ENCODE measurements at regions not wholly inside any gene's neighbourhood (a gene's known extent, or its start where the extent isn't known, plus 50 kb on each side); places are given as distances from the start of the nearest gene placed in this dataset.
A peak's percentile ranks its signal among the peaks of the same experiment; 100 is the strongest.

DNA sequence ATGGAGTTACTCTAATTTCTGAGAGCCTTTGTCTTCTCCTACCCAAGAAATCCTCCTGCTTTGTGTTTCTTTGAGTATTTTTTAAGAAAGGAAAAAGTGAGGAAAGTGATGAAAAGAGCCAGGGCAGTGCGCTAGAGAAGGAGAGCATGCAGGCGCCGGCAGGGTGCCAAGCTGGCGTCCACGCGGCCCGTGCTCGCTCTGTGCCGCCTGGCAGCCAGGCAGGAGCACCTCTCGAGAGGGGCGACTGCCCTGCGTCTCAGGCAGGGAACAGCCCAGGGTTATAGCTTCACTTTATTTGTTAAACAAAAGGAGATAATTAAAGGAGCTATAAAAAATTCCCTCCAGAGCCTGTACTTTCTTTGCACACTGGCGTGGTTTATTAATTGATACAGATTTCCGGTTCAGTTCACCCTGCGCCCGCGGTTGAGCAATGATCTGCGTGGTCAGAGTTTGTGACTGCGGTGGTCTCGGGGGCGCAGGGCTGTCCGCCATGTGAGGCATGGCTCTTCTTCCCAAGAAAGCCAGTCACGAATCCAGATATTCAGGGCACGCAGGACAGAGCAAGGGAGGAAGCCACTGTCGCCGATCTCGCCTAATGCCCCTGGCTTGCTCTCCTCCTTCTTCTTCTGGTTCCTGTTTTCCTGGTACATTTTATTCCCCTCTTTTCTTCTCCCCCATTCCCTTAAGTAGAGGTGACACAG lies 110.8 kb upstream of the PAQR3 start:
- CTCF ChIA-PET, result no interaction called here
- no peaks in the 10 kb centered on the region for H3K36me3 Mint-ChIP-seq (ENCODE audit: insufficient read depth, unreplicated experiment)
- TF ChIP-seq, protein P1, sequence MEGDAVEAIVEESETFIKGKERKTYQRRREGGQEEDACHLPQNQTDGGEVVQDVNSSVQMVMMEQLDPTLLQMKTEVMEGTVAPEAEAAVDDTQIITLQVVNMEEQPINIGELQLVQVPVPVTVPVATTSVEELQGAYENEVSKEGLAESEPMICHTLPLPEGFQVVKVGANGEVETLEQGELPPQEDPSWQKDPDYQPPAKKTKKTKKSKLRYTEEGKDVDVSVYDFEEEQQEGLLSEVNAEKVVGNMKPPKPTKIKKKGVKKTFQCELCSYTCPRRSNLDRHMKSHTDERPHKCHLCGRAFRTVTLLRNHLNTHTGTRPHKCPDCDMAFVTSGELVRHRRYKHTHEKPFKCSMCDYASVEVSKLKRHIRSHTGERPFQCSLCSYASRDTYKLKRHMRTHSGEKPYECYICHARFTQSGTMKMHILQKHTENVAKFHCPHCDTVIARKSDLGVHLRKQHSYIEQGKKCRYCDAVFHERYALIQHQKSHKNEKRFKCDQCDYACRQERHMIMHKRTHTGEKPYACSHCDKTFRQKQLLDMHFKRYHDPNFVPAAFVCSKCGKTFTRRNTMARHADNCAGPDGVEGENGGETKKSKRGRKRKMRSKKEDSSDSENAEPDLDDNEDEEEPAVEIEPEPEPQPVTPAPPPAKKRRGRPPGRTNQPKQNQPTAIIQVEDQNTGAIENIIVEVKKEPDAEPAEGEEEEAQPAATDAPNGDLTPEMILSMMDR (IDR thresholded peaks at IDR 0.05; ENCODE audit: unreplicated experiment), result no peak
- H3K4me3 Mint-ChIP-seq (ENCODE audit: low read depth, unreplicated experiment), result peak overlapping the region; percentile 69
- no peaks in the 10 kb centered on the region for H3K27me3 Mint-ChIP-seq (ENCODE audit: unreplicated experiment)
- intact Hi-C loops (cut with micrococcal nuclease; ENCODE audit: unreplicated experiment), result loop anchor here (10.0 kb wide), 1 partner anchor 235 kb away; no protein-coding TSS in a partner anchor
- peak; percentile 15 for DNase-seq
- peaks cover 9% of the 10 kb centered on the region for H3K4me1 Mint-ChIP-seq (ENCODE audit: low read depth, unreplicated experiment)
- H3K27ac Mint-ChIP-seq (ENCODE audit: unreplicated experiment), result peak overlapping the region; percentile 66
- no TSS peak for BruUV-seq (replicated peaks)
- H3K9me3 Mint-ChIP-seq (ENCODE audit: low read depth, unreplicated experiment), result no peaks in the 10 kb centered on the region

GRCh38 chr4:79048878-79049277 lies 109.6 kb upstream of the PAQR3 start:
- Mint-ChIP-seq H3K36me3 (ENCODE audit: insufficient read depth, unreplicated experiment) (no peaks in the 10 kb centered on the region), H3K27ac (ENCODE audit: unreplicated experiment) (no peak overlapping the region), H3K4me1 (ENCODE audit: low read depth, unreplicated experiment) (peaks cover 9% of the 10 kb centered on the region), H3K4me3 (ENCODE audit: low read depth, unreplicated experiment) (no peak overlapping the region), H3K9me3 (ENCODE audit: low read depth, unreplicated experiment) (no peaks in the 10 kb centered on the region), H3K27me3 (ENCODE audit: unreplicated experiment) (no peaks in the 10 kb centered on the region)
- no peak for DNase-seq
- TF ChIP-seq, protein P1 (IDR thresholded peaks at IDR 0.05; ENCODE audit: unreplicated experiment), result no peak
- CTCF ChIA-PET, result no interaction called here
- BruUV-seq (replicated peaks), result no TSS peak
- intact Hi-C loops (cut with micrococcal nuclease; ENCODE audit: unreplicated experiment), result loop anchor here (10.0 kb wide), 1 partner anchor 236 kb away; no protein-coding TSS in a partner anchor

DNA sequence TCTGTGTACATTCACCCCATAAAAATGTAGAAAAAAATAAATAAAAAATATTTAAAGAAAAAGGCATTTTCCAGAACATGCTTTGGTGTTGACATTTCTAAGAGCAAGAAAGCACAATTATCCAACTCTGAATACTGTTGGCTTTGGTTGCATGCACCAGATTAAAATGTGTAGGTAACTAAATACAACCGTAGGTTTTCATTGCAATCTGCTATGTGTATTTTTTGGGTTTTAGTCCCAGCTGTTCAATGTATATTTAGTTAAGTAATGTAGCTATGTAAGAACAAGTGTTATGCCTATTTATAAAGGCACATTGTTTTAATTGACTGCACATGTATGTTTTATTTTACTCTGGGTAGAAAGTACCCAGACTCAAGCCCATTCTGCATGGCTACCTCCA lies 108.1 kb upstream of the PAQR3 start:
- CTCF ChIA-PET, result no interaction called here
- Mint-ChIP-seq H3K27ac (ENCODE audit: unreplicated experiment) (no peak overlapping the region), H3K4me3 (ENCODE audit: low read depth, unreplicated experiment) (no peak overlapping the region), H3K4me1 (ENCODE audit: low read depth, unreplicated experiment) (peaks cover 9% of the 10 kb centered on the region), H3K9me3 (ENCODE audit: low read depth, unreplicated experiment) (no peaks in the 10 kb centered on the region), H3K36me3 (ENCODE audit: insufficient read depth, unreplicated experiment) (no peaks in the 10 kb centered on the region), H3K27me3 (ENCODE audit: unreplicated experiment) (no peaks in the 10 kb centered on the region)
- TF ChIP-seq, protein P1 (IDR thresholded peaks at IDR 0.05; ENCODE audit: unreplicated experiment), result no peak
- BruUV-seq (replicated peaks), result no TSS peak
- no peak for DNase-seq
- intact Hi-C loops (cut with micrococcal nuclease; ENCODE audit: unreplicated experiment), result loop anchor here (10.0 kb wide), 1 partner anchor 237 kb away; no protein-coding TSS in a partner anchor

GRCh38 chr4:79046016-79046592 lies 106.9 kb upstream of the PAQR3 start:
- no peak overlapping the region for H3K4me3 Mint-ChIP-seq (ENCODE audit: low read depth, unreplicated experiment)
- no peaks in the 10 kb centered on the region for H3K27me3 Mint-ChIP-seq (ENCODE audit: unreplicated experiment)
- no peaks in the 10 kb centered on the region for H3K36me3 Mint-ChIP-seq (ENCODE audit: insufficient read depth, unreplicated experiment)
- no peak overlapping the region for H3K27ac Mint-ChIP-seq (ENCODE audit: unreplicated experiment)
- no peak for DNase-seq
- CTCF ChIA-PET, result no interaction called here
- intact Hi-C loops (cut with micrococcal nuclease; ENCODE audit: unreplicated experiment), result loop anchor here (10.0 kb wide), 1 partner anchor 239 kb away; no protein-coding TSS in a partner anchor
- BruUV-seq (replicated peaks), result no TSS peak
- TF ChIP-seq, protein P1 (IDR thresholded peaks at IDR 0.05; ENCODE audit: unreplicated experiment), result no peak
- H3K9me3 Mint-ChIP-seq (ENCODE audit: low read depth, unreplicated experiment), result no peaks in the 10 kb centered on the region
- peaks cover 9% of the 10 kb centered on the region for H3K4me1 Mint-ChIP-seq (ENCODE audit: low read depth, unreplicated experiment)

Measured in Calu3 (cell line).